GM12874 (cell line): ENCODE measurements at regions not wholly inside any gene's neighbourhood (a gene's known extent, or its start where the extent isn't known, plus 50 kb on each side); places are given as distances from the start of the nearest gene placed in this dataset.

Experiments used
- TF ChIP-seq, protein P1 (sequence below): IDR thresholded peaks from 2 replicates; pipeline ENCODE4 v1.5.1; 2011; ENCODE audit warnings: low read depth, mild to moderate bottlenecking, control low read depth, low read length, moderate library complexity; ENCODE audit not compliant: insufficient read depth

DNA sequence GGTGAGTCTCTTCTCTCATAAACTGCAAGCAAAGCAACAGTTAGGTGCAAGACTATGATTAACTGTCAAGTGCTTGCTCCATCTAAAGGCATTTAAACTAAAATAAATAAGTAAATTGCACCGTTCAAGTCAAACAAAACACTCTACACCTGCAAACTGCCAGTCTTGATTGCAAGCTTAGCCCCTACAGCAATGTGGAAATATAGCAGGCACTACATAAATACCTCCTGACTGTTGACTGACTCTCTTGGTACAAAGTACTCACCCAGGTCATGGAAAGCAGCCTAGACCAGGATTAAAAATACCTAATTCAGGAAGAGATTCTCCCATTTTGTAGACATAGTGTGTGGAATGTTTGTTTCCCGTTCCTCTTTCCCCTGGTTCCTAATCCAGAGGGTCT lies 176.6 kb upstream of the KLHL29 start:
- TF ChIP-seq, protein P1, sequence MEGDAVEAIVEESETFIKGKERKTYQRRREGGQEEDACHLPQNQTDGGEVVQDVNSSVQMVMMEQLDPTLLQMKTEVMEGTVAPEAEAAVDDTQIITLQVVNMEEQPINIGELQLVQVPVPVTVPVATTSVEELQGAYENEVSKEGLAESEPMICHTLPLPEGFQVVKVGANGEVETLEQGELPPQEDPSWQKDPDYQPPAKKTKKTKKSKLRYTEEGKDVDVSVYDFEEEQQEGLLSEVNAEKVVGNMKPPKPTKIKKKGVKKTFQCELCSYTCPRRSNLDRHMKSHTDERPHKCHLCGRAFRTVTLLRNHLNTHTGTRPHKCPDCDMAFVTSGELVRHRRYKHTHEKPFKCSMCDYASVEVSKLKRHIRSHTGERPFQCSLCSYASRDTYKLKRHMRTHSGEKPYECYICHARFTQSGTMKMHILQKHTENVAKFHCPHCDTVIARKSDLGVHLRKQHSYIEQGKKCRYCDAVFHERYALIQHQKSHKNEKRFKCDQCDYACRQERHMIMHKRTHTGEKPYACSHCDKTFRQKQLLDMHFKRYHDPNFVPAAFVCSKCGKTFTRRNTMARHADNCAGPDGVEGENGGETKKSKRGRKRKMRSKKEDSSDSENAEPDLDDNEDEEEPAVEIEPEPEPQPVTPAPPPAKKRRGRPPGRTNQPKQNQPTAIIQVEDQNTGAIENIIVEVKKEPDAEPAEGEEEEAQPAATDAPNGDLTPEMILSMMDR: no peak

DNA sequence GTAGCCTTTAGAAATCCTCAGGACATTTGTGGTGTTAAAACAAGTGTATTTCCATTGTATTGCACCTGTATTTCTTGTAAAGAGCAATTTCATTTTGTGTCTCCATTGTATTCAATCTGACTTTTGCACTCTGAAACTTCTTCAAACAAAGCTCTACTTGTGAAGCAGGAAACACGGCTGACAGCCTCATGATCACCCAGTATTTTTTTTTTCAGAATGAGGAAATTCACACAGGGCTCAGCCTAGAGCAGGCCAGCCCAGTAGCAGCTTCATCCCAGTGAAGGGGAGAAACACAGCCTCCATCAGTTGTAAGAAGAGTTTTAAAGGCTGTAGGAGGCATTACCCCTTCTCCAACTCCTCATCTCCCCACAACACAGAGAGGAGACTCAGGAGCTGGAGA lies 175.9 kb upstream of the KLHL29 start:
- TF ChIP-seq, protein P1: no peak

DNA sequence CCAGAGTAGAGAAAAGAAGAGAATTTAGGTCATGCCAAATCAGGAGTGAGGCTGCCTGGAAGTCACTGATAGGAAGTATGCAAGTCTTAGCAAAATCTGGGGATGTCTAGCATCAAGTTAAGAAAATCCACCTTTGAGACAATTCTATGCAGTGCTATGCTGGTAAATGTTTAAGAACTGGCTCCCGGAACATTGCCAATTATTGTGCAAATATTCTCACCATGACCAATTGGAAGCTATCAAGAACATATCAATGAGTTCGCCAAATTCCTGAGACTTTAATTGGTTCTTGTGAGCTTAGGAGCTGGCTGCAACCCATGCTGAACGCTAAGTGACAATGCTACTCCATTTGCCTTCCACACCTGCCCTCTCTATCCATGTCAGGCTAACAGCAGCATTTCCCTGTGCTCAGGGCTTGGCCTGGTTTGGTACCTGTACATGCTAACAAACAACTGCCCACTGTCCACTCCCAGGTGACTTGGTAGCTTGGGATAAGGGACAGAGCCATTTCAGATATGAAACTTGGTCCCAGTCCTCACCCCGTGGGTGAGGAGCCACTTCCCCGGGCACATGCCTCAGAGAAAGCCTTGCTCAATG lies 172.9 kb upstream of the KLHL29 start:
- TF ChIP-seq, protein P1: no peak

DNA sequence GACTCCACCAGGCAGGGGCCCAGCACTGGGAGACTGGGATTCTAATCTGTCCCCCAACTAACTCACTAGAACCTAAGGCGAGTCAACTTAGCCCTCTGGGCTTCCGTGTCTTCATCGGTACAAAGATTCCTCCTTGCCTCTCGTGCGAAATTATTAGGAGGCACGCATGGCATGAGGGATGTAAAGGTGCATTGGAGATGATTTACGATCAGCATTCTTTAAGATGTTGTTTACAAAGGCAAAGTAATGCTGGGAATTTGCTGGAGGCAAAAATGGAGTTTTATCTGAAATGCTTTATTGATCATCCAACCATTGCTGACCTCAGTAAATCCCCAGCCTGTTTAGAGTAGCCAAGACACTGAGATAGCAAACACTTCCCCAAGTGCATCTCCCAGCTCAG lies 171.8 kb upstream of the KLHL29 start:
- TF ChIP-seq, protein P1: no peak

DNA sequence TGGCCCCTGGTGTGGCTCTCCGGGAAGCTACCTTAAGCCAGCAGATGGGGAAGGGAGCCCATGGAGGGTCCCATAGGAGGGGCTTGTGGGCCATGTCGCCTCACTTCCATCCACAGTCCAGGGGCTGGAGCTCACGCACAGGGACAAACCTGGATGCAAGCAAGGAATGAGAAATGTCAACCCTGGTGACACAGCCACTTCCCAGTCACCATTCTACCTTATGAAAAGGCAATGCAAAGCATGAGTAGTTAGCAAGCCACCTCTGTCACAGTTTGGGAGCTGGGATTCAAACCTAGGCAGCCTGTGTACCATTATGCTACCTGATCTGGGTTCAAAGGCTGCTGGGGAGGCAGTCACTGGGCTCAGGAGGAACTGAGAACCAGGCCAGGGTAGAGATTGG lies 170.0 kb upstream of the KLHL29 start:
- TF ChIP-seq, protein P1: no peak

DNA sequence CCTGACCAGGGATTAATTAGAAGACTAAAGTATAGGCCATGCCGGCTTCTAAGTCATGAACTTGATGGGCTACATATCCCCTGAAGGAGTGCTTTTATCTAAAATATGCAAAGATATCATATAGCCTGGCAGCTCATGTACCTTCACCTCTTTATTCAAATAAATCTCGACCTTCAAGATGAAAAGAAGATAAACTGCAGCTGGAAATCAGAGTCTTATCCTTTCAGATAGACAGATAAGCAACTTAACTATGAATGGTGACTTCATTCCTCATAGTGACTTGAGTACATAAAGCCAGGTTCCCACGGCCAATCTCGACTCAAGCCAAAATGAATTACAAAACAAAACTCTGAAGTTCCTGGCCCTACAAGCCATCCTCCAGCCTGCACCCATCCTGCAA lies 165.3 kb upstream of the KLHL29 start:
- TF ChIP-seq, protein P1: no peak

DNA sequence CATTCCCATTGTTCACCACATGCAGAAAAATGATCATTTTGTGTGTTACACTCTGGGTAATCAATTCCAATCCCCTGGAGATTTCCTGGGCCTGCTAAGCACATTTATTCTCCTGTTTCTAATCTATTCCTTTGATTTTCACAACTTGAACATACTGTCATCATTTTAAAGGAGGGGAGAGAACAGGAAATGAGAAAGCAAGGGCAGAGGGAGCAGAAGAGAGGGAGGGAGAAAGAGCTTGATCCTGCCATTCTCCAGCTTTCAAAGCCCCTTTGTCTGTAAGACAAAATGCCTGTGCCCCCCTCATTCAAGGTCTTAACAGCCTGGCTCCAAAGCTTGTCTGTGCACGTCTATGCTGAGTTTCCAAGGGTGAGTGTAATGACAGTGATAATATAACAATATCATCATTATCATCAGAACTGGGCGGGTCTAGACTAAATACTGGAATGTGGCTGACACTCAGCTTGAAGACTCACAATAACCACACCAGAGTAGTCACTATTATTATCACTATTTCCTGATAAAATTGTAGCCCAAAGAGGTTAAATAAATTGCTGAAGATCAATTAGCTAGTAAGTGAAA lies 164.4 kb upstream of the KLHL29 start:
- TF ChIP-seq, protein P1: no peak
